ENCODE measurements at regions not wholly inside any gene's neighbourhood (a gene's known extent, or its start where the extent isn't known, plus 50 kb on each side); places are given as distances from the start of the nearest gene placed in this dataset. TPM values are rescaled to one million over a fixed set of nuclear protein-coding genes. Genes with fewer than 3 reads are reported as not detected.
"Not testable (repeated sequence)": the region's sequence is repeated elsewhere in the genome, so short reads cannot be mapped to it uniquely, and the experiment has no call there.

DNA sequence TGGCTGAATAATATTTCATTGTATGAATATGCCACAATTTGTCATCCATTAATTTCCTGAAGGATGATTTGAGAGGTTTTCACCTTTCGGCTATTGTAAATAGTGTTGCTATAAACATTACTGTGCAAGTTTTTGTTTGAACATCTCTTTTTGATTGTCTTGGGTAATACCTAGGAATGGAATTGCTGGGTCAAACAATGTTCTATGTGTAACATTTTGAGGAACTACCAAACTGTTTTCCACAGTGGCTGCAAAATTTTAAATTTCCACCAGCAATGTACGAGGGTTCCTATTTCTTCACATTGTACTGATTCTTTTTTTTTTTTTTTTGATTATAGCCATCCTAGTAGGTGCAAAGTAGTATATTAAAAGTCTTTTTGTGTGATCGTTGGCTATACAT lies 63.8 kb upstream of the ANKH start:
- DNase-seq = no peak

- DNase-seq = no peak
These were observed 61.4 kb upstream of the ANKH start for GRCh38 chr5:14932902-14933469.

GRCh38 chr5:14930486-14930885 lies 58.9 kb upstream of the ANKH start:
- no peak for DNase-seq

GRCh38 chr5:14929293-14930065 lies 57.9 kb upstream of the ANKH start:
- no peak for DNase-seq

DNA sequence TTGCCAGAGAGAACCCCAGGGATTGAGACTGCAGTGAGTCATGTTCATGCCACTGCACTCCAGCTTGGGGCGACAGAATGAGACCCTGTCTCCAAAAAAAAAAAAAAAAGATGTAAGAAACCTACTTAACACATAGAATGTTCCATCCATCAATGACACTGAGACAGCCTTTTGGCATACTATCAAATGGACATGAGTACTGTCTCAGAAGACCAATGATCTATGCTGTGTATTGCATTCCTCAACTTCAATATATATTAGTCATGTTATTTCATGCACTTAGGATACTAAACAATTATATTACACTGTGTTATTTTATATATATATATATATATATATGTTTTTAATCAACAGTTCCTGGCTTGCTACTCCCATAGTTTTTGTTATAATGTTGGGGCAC lies 57.1 kb upstream of the ANKH start:
- DNase-seq = no peak

- DNase-seq = no peak
These were observed 53.7 kb upstream of the ANKH start for GRCh38 chr5:14925326-14925725.

DNA sequence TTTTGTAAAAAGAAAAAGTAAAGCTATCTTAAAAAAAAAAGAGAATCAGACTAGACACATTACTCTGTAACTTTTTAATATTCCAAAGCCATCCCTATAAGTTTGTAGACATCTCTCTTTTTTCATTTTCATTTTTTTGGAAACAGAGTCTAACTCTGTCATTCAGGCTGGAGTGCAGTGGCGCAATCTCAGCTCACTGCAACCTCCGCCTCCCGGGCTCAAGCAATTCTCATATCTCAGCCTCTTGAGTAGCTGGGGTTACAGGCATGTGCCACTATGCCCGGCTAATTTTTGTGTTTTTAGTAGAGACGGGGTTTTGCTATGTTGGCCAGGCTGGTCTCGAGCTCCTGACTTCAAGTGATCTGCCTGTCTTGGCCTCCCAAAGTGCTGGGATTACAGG lies 51.4 kb upstream of the ANKH start:
- not testable (repeated sequence) for DNase-seq

DNA sequence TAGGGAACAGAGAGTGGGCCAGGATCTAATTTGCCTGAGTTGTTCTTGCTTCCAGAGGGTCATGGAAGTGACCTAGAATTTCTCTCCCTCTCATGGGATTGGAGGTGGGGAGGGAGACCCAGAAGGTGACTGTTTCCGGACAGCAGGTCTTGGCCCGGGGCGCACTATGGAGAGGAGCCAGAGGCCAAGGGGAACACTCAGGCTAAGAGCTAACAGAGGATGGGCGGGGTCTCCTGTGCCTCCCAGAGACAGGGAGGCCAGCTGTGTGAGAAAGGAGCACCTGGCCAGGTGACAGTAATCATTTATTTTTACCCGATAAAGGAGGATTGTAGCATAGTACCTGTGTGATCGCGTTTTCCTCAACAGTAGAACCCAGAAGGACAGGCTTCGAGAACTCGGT lies 50.9 kb upstream of the ANKH start:
- no peak for DNase-seq

Small RNA genes lying in the stretch of these regions (small RNA-seq; reads per million reads assigned to genes)
- not detected for gene RF00096 (ENCODE audit: low replicate concordance)

Data from tongue (tissue), 2 donors.